ENCODE measurements at regions not wholly inside any gene's neighbourhood (a gene's known extent, or its start where the extent isn't known, plus 50 kb on each side); places are given as distances from the start of the nearest gene placed in this dataset.
"Not testable (repeated sequence)": the region's sequence is repeated elsewhere in the genome, so short reads cannot be mapped to it uniquely, and the experiment has no call there.

- no peak for DNase-seq
These were observed 61.3 kb upstream of the RNF38 start for GRCh38 chr9:36461323-36461722.

DNA sequence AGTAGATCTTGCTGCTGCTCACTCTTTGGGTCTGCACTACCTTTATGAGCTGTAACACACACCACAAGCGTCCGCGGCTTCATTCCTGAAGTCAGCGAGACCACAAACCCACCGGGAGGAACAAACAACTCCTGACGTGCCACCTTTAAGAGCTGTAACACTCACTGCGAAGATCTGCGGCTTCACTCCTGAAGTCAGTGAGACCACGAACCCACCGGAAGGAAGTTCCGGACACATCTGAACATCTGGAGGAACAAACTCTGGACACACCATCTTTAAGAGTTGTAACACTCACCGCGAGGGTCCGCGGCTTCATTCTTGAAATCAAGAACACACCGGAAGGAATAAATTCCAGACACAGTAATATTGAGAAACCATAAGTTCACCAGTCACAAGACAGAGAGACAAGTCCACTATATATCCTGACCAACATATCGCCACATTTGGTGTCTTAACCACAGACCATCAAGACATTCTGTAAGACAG, 58.4 kb upstream of the RNF38 start:
- DNase-seq = not testable (repeated sequence)

GRCh38 chr9:36457836-36458429, 57.9 kb upstream of the RNF38 start:
- no peak for DNase-seq

- no peak for DNase-seq
These were observed 56.5 kb upstream of the RNF38 start for GRCh38 chr9:36456480-36457065.

DNA sequence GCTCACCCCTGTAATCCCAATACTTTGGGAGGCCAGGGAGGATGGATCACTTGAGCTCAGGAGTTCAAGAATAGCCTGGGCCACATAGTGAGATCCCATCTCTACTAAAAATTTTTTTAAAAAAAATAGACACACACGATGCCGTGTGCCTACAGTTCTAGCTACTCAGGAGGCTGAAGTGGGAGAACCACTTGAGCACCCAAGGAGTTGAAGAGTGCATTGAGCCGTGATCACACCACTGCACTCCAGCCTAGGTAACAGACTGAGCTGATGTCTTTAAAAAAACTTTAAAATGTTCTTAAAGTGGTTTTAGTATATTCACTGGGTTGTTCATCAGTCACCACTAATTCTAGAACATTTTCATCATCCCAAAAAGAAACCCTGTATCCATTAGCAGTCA, 51.9 kb upstream of the RNF38 start:
- no peak for DNase-seq

DNA sequence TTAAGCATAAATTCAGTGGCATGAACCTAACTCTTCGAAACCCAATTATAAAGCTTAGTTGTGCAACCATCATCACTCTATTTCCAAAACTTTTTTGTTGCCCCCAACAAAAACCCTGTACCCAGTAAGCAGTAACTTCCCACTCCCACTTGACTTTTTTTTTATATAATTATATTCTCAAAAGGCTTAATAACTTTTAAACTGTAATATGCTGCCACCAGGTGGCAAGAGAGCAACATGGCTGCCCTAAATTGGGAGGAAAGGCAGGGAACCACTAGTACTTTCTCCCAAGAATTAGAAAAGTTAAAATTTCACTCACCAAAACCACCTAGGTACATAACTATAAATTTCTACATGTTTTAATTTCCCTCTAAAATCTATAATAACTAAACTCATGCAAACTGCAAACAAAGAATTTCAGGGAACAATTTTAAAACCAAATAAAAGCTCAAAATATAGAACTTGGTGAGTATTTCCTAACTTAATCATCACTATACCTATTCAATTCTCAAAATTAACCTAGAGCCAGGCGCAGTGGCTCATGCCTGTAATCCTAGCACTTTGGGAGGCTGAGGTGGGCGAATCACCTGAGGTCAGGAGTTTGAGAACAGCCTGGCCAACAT, 50.2 kb upstream of the RNF38 start:
- DNase-seq = peak in 1 of 2 experiments; percentile 60
